ENCODE measurements at regions not wholly inside any gene's neighbourhood (a gene's known extent, or its start where the extent isn't known, plus 50 kb on each side); places are given as distances from the start of the nearest gene placed in this dataset.

GRCh38 chr7:46720761-46721160 lies 799.7 kb upstream of the IGFBP3 start:
- TF ChIP-seq SIN3A (IDR thresholded peaks at IDR 0.05; ENCODE audit: low read depth, low read length) (no peak), NFXL1 (IDR thresholded peaks at IDR 0.05; ENCODE audit: borderline replicate concordance) (no peak), SMC3 (IDR thresholded peaks at IDR 0.05; ENCODE audit: borderline replicate concordance, low read length) (no peak), NBN (IDR thresholded peaks at IDR 0.05) (no peak), PRDM15 (CRISPR knock-in tag; IDR thresholded peaks at IDR 0.05) (no peak), ZNF274 (IDR thresholded peaks at IDR 0.05; ENCODE audit: insufficient read depth, insufficient read length) (no peak), RAD21 (IDR thresholded peaks at IDR 0.05; ENCODE audit: insufficient read depth, low read depth, low read length) (no peak), CTCF (IDR thresholded peaks at IDR 0.05 in 2 of 3, conservative IDR thresholded peaks at IDR 0.05 in 1 of 3; ENCODE audit: control insufficient read depth in 2 of 3, extremely low read depth in 1 of 3, insufficient read depth in 1 of 3, low read depth in 3 of 3, low read length in 3 of 3) (no peak), PML (IDR thresholded peaks at IDR 0.05; ENCODE audit: low read length) (no peak), POLR2A (IDR thresholded peaks at IDR 0.05; ENCODE audit: low read depth, low read length) (no peak)
